Natural killer cell (primary cell): ENCODE measurements at regions not wholly inside any gene's neighbourhood (a gene's known extent, or its start where the extent isn't known, plus 50 kb on each side); places are given as distances from the start of the nearest gene placed in this dataset.

Experiments used
- ATAC-seq, 3 donors: fragments of 150-1000 bp in 2 of 3; fragments of 200-7000 bp in 1 of 3; cut with Tn5 transposase; 1 replicate in 1 of 3; 2 replicates in 2 of 3; pipeline ENCODE4 v1.10.0; 2021; ENCODE audit warnings: mild to moderate bottlenecking in 2 of 3, moderate library complexity in 2 of 3
- DNase-seq, 2 donors: peaks; one replicate each; pipeline versions ENCODE4 v3.0.0 to v3.0.0-alpha.2; 2013 to 2021; ENCODE audit warnings: mixed read lengths in 1 of 2
- H3K27ac ChIP-seq: one replicate; pipeline ENCODE4 v1.5.1; 2013; ENCODE audit warnings: mild to moderate bottlenecking, low read length
- H3K27me3 ChIP-seq: one replicate; pipeline ENCODE4 v1.6.1; 2013; ENCODE audit warnings: low read length; ENCODE audit not compliant: control insufficient read depth, insufficient read depth
- H3K36me3 ChIP-seq: one replicate; pipeline ENCODE4 v1.6.1; 2013; ENCODE audit warnings: low read length; ENCODE audit not compliant: control insufficient read depth, insufficient read depth
- H3K4me1 ChIP-seq: one replicate; pipeline ENCODE4 v1.6.1; 2013; ENCODE audit warnings: low read length; ENCODE audit not compliant: control insufficient read depth, insufficient read depth
- H3K4me3 ChIP-seq: one replicate; pipeline ENCODE4 v1.5.1; 2013; ENCODE audit warnings: low read length
- H3K9me3 ChIP-seq: one replicate; pipeline ENCODE4 v1.6.1; 2013; ENCODE audit warnings: low read length; ENCODE audit not compliant: control insufficient read depth, insufficient read depth
- H3K27ac Mint-ChIP-seq, 2 donors: one replicate each; pipeline ENCODE4 v1.8.0; 2022; ENCODE audit warnings: mild to moderate bottlenecking in 2 of 2, mixed read lengths in 2 of 2, moderate library complexity in 1 of 2
- H3K27me3 Mint-ChIP-seq, 2 donors: one replicate each; pipeline ENCODE4 v1.8.0; 2022; ENCODE audit warnings: low read depth in 2 of 2, mixed read lengths in 2 of 2
- H3K36me3 Mint-ChIP-seq: one replicate; pipeline ENCODE4 v1.8.0; 2022; ENCODE audit warnings: mixed read lengths
- H3K4me1 Mint-ChIP-seq, 2 donors: one replicate each; pipeline ENCODE4 v1.8.0; 2022; ENCODE audit warnings: mixed read lengths in 2 of 2
- H3K4me3 Mint-ChIP-seq: one replicate; pipeline ENCODE4 v1.8.0; 2022; ENCODE audit warnings: mild to moderate bottlenecking, moderate library complexity, mixed read lengths
- H3K9me3 Mint-ChIP-seq, 2 donors: one replicate each; pipeline ENCODE4 v1.8.0; 2022; ENCODE audit warnings: mixed read lengths in 2 of 2
- CTCF ChIP-seq: fragments of 200-600 bp; IDR thresholded peaks from one replicate; pipeline ENCODE4 v1.8.0; 2022; ENCODE audit warnings: antibody characterized with exemption
- WGBS: methylation state at CpG from one replicate; pipeline ENCODE4 v1.1.7; 2013; ENCODE audit warnings: missing lambda C conversion rate; ENCODE audit not compliant: insufficient coverage; 5-methylcytosine and 5-hydroxymethylcytosine counted together
- intact Hi-C: fragments of 100-400 bp; cut with micrococcal nuclease; formaldehyde crosslinking; loops from one replicate; pipeline ENCODE4 v1.14.2; 2022

- no peaks in the 10 kb centered on the region for H3K9me3 ChIP-seq
- 46% methylated on average over 2 of the region's 2 CpGs for WGBS
These were observed 103.5 kb upstream of the TENM4 start for GRCh38 chr11:79544361-79544760.

GRCh38 chr11:79543101-79543500 is 102.3 kb upstream of the TENM4 start:
- Mint-ChIP-seq H3K9me3 (peaks cover 2 to 9% of the 10 kb centered on the region in 2 donors), H3K36me3 (no peaks in the 10 kb centered on the region), H3K4me1 (no peaks in the 10 kb centered on the region), H3K27me3 (no peaks in the 10 kb centered on the region), H3K4me3 (no peak overlapping the region), H3K27ac (no peak overlapping the region)
- Histone ChIP-seq H3K27ac (no peak overlapping the region), H3K9me3 (no peaks in the 10 kb centered on the region), H3K4me3 (no peak overlapping the region), H3K27me3 (no peaks in the 10 kb centered on the region), H3K4me1 (no peaks in the 10 kb centered on the region), H3K36me3 (no peaks in the 10 kb centered on the region)
- ATAC-seq (no peak), DNase-seq (no peak)
- WGBS, result 41% methylated on average over 1 of the region's 1 CpG
- TF ChIP-seq CTCF, result no peak
- intact Hi-C loops, result no loop called here

More at GRCh38 chr11:79544361-79544760, 103.5 kb upstream of the TENM4 start:
- Histone ChIP-seq H3K4me1 (no peaks in the 10 kb centered on the region), H3K27me3 (no peaks in the 10 kb centered on the region), H3K4me3 (no peak overlapping the region), H3K36me3 (no peaks in the 10 kb centered on the region), H3K27ac (no peak overlapping the region)
- DNase-seq (no peak), ATAC-seq (no peak)
- no peaks in the 10 kb centered on the region for H3K4me1 Mint-ChIP-seq
- H3K4me3 Mint-ChIP-seq, result no peak overlapping the region
- H3K27ac Mint-ChIP-seq, result no peak overlapping the region
- TF ChIP-seq CTCF, result no peak
- H3K36me3 Mint-ChIP-seq, result no peaks in the 10 kb centered on the region
- peaks cover 3 to 5% of the 10 kb centered on the region in 2 donors for H3K9me3 Mint-ChIP-seq
- intact Hi-C loops, result no loop called here
- H3K27me3 Mint-ChIP-seq, result no peaks in the 10 kb centered on the region

GRCh38 chr11:79541466-79541865 is 100.6 kb upstream of the TENM4 start:
- WGBS, result 79% methylated on average over 4 of the region's 4 CpGs
- Mint-ChIP-seq H3K27me3 (no peaks in the 10 kb centered on the region), H3K9me3 (peaks cover 8 to 14% of the 10 kb centered on the region in 2 donors), H3K4me3 (no peak overlapping the region), H3K36me3 (no peaks in the 10 kb centered on the region), H3K4me1 (no peaks in the 10 kb centered on the region), H3K27ac (no peak overlapping the region)
- DNase-seq (no peak), ATAC-seq (no peak)
- no peaks in the 10 kb centered on the region for H3K9me3 ChIP-seq
- no peaks in the 10 kb centered on the region for H3K4me1 ChIP-seq
- H3K4me3 ChIP-seq, result no peak overlapping the region
- no peaks in the 10 kb centered on the region for H3K36me3 ChIP-seq
- H3K27ac ChIP-seq, result no peak overlapping the region
- no peaks in the 10 kb centered on the region for H3K27me3 ChIP-seq
- intact Hi-C loops, result no loop called here
- TF ChIP-seq CTCF, result no peak

- no peaks in the 10 kb centered on the region for H3K36me3 Mint-ChIP-seq
- intact Hi-C loops, result no loop called here
- H3K4me1 ChIP-seq, result no peaks in the 10 kb centered on the region
These were observed 97.9 kb upstream of the TENM4 start for GRCh38 chr11:79538775-79539174.

More at GRCh38 chr11:79538775-79539174, 97.9 kb upstream of the TENM4 start:
- Histone ChIP-seq H3K4me3 (no peak overlapping the region), H3K36me3 (no peaks in the 10 kb centered on the region), H3K27me3 (no peaks in the 10 kb centered on the region), H3K27ac (no peak overlapping the region), H3K9me3 (no peaks in the 10 kb centered on the region)
- peaks cover 11 to 19% of the 10 kb centered on the region in 2 donors for H3K9me3 Mint-ChIP-seq
- ATAC-seq (no peak), DNase-seq (no peak)
- TF ChIP-seq CTCF, result no peak
- no peaks in the 10 kb centered on the region for H3K4me1 Mint-ChIP-seq
- no peak overlapping the region for H3K27ac Mint-ChIP-seq
- H3K4me3 Mint-ChIP-seq, result no peak overlapping the region
- 75% methylated on average over 3 of the region's 3 CpGs for WGBS
- H3K27me3 Mint-ChIP-seq, result no peaks in the 10 kb centered on the region
